ENCODE measurements at regions not wholly inside any gene's neighbourhood (a gene's known extent, or its start where the extent isn't known, plus 50 kb on each side); places are given as distances from the start of the nearest gene placed in this dataset.
"Not testable (repeated sequence)": the region's sequence is repeated elsewhere in the genome, so short reads cannot be mapped to it uniquely, and the experiment has no call there.

- not testable (repeated sequence) for TF ChIP-seq CTCF (IDR thresholded peaks at IDR 0.05; ENCODE audit: poor library complexity); EZH2phosphoT487 (IDR thresholded peaks at IDR 0.05; ENCODE audit: low read depth, severe bottlenecking, unreplicated experiment)
Observed at GRCh38 chr22:10673065-10673464, 4854.9 kb upstream of the OR11H1 start.
